T-helper 2 cell (primary cell): ENCODE measurements at regions not wholly inside any gene's neighbourhood (a gene's known extent, or its start where the extent isn't known, plus 50 kb on each side); places are given as distances from the start of the nearest gene placed in this dataset.

ENCODE experiments used
- DNase-seq, 5 experiments: peaks; one replicate each; pipeline versions ENCODE4 v3.0.0 to v3.0.0-alpha.2; 2012 to 2022

DNA sequence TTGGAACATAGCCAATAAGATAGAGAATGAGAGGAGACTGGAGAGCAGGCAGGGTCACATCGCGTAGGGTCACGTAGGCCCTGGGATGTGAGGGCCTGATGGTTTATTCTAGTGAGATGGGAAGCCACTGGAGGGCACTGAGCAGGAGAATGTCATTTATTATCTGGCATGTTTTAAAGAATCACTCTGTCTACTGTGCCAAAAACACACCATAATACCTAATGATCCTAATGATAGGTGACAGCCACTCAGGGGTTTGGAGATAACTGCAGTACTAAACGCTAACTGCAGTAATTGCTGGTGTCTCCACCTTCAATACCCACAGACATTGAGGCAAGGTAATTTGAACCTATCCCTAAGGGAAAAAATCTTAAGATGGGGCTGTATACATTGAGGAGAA lies 185.4 kb downstream of the TTLL7 start:
- DNase-seq: no peak

GRCh38 chr1:83810144-83810543 lies 188.8 kb downstream of the TTLL7 start:
- no peak for DNase-seq

DNA sequence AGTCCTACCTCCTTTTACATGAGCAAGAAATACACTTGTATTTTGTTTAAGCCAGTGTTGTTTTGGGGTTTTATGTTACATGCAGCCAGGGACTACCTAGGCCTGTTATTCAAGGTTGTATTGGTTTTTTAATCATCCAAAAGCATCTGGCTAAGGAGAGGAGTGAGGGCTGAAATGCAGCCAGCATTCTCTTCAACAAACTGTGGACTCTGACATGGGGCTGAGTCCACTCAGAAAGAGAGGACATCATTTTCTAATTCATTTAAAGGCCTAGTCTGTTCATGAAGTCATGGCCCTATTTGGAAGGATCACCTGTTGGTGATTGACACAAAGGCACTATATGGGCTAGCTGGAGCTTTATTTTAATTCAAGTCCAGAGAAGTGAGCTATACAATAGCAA lies 190.4 kb downstream of the TTLL7 start:
- no peak for DNase-seq

- DNase-seq: no peak
These were observed 191.1 kb downstream of the TTLL7 start for GRCh38 chr1:83807821-83808220.

GRCh38 chr1:83807231-83807630 lies 191.7 kb downstream of the TTLL7 start:
- DNase-seq: no peak

DNA sequence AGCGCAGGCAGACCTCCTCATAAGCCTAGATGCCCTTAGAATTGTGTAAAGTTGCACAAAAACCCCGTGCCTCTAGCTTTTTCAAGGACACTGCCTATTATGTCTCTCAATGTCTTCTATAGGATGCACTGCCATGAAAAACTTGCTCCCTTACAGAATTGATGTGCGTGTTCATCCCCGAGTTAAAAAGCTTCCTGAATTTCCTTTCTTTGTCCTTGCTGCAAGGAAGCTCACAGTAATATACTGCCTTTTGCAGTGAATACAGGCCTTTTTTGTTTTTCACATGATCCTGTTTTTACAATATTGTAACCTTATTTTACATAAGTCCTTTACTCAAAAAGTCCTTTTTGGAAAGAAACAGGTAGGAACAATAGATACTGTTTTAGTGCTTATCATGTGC lies 193.0 kb downstream of the TTLL7 start:
- DNase-seq: no peak

- DNase-seq: no peak
These were observed 196.3 kb downstream of the TTLL7 start for GRCh38 chr1:83802460-83803152.

DNA sequence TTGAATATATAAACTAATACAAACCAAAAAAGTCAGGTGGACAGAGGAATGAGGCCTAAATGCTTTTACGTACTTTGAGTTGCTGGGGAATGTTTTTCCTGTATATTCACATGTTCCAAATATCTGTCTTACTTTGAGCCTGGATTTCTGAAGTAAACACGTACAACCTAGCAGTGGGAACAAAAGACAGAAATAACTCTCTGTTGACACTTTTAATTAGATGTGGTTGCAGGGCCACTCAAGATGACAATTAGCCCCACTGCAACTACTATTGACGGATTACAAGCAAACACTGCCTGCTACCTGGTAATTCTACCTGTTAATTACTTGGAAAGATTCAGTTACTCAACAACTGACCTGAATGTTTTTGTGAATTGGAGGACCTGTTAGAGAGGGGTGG lies 196.9 kb downstream of the TTLL7 start:
- DNase-seq: no peak

DNA sequence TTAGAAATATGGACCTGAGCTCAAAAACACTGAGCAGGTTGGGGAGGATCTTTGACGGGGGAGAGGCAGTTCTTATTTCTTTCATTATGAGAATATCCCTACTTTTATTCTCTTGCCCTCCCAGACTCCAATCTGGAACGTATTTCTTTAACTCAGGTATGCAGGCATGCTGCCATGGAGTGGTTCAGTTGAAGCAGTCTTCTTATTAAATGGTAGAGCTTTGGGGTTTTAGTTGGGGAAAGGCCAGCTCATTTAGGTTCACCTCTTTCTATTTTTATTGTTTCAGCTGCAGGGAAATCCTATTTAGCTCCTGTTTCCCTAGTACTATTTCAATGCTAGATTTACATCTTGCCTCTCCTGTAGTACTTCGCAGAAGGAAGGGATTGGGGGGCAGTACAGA lies 198.9 kb downstream of the TTLL7 start:
- no peak for DNase-seq

DNA sequence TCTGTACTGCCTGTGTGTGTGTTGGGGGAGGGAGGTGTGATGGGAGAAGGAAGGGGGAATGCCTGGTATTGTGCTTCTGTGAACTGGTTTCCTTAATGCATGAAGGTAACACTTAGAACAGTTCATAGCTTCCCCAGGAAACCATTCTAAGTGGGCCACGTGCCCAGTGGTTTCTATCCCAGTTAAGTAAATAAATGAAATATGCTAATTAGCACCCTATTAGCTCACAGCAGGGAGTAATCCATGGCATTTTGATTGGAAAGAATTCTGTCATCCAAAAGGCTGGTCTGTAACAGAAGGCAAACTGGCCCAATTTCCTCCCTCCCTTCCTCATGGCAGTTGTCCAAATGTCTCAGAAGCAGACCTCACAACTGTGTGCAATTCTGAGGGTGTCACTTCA lies 199.3 kb downstream of the TTLL7 start:
- DNase-seq: no peak

GRCh38 chr1:83798965-83799364 lies 200.0 kb downstream of the TTLL7 start:
- DNase-seq: no peak

DNA sequence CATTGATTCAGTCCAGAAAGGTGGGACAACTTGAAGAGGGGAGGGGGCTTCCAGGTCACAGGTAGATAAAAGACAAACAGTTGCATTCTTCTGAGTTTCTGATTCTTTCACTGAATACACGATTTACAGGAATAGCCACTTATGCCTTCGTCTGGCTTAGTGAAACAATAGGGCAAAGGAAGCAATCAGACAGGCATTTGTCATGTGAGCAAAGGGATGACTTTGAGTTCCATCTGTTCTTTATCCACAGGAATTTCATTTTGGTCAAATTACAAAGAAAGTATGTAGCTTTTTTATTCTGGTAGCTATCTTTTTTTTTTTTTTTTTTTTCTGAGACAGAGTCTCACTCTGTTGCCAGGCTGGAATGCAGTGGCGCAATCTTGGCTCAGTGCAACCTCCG lies 202.5 kb downstream of the TTLL7 start:
- no peak for DNase-seq

DNA sequence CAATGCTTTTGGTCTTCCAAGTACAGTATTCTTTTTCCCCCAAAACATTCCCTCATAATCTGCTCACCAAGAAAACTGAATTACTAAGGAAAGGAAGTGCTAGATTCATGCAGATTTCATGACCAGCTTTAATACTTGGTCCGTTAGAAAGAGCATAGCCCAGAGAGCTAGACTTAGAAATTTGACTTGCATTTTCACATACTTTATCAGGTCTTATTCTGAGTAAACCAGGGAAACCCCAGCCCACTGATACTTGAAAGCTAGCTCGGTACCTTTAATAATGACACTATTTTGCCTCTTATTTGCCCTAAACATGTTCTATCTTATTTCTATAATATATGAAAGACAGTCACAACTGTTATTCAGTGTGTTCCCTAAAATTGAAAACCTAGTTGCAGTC lies 204.5 kb downstream of the TTLL7 start:
- no peak for DNase-seq

GRCh38 chr1:83791821-83792437 lies 207.0 kb downstream of the TTLL7 start:
- DNase-seq: no peak

DNA sequence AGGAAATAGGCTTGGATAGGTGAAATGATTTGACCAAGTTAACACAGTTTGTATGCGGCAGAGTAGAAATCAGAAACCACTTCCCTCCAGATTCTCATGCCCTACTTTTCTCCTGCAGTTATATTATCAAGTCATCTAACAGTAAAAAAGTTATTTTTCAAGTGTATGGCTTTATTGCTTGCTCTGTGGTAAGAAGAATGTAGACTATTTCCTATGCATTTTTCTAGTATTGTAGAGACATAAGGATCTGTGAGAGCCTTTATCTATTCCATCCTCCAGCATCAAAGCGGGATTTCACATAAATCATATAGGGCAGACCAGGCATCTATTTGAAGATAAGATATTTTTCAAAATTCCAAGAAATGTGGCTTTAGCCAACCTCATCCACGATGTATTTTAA lies 208.5 kb downstream of the TTLL7 start:
- DNase-seq: no peak

GRCh38 chr1:83787246-83787998 lies 211.5 kb downstream of the TTLL7 start:
- DNase-seq: no peak

GRCh38 chr1:83781667-83782066 lies 217.3 kb downstream of the TTLL7 start:
- no peak for DNase-seq

DNA sequence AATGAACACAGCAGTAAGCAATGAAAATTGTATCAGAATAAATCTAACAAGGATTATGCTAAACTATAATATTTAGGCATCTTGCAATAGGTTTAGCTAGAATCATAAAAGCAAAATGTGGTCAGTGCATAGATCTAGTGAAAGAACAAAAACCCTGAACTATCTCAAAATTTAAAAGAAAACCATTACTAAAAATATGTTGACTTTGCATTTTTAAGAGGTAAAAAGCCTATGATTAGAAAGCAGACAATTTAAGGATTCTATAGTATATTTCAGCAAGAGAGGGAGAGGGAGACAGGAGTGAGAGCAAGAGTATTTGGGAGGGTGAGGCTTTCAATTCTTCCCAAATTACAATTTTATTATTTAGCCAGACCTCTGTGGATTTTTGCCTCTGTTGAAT lies 219.4 kb downstream of the TTLL7 start:
- DNase-seq: no peak

DNA sequence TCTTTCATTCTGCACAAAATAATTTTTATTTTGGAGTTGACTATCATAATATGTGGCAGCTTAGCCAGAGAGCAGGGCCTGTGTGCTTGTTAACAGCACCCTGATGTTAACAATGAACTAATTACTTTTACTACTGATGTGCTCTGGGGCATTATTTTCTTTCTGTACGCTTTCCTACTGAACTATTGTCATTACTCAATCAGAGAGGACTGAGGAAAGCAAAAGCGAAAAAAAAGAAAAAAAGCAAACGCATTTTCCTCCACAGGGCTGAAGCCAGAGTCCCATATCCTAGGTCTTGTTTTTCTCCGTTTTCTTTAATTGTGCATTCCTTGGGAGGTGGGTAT lies 221.2 kb downstream of the TTLL7 start:
- no peak for DNase-seq

- no peak for DNase-seq
These were observed 221.8 kb downstream of the TTLL7 start for GRCh38 chr1:83776913-83777757.

DNA sequence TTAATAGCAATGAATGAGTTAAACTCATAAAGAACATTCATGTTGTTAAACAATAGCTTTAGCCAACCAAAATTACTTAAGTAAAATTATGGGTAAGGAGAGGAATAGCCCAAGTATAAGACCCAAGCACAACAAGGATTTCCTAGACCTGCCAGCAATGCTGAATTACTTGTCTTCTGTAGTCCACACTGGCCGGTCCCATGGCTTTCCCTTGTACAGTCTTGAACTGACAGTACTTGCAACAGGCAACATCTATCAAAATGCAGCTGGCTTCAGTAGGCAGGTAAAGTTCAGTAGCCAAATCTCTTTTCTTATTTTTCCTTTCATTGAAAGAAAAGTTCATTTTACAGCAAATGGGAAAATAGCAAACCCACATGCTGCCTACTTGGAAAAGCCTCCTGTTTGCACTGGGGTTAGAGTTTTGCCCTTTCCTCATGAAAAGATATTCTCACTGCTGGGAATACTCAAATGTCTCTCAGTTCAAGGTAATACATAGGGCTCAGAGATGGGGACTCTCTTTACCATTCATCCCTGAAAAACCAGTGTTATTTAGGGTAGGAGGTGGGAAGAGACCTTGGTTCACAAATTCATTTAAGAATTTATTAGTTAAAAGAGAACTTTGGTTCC lies 222.8 kb downstream of the TTLL7 start:
- no peak for DNase-seq

DNA sequence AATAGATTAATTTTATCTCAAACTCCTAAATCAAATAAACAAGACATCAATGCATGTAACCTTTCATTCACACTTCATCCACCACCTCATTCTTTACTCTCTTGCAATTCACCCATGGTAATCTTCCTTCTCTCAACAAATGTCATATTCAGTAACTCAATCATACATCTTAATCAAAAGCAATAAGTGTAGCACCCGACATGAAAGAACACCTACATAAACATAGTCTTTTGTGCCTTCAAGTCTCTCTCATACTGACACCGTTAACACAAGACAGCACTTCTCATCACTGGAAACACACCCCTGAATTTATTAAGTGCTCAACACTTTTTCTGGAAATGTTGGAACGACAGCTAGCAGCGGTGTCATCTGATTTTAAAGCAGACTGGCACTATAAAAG lies 225.9 kb downstream of the TTLL7 start:
- no peak for DNase-seq

- no peak for DNase-seq
These were observed 228.6 kb downstream of the TTLL7 start for GRCh38 chr1:83770319-83770661.
